ENCODE measurements at regions not wholly inside any gene's neighbourhood (a gene's known extent, or its start where the extent isn't known, plus 50 kb on each side); places are given as distances from the start of the nearest gene placed in this dataset.

- Histone ChIP-seq H3K9me3 (ENCODE audit: low read length) (no peaks in the 10 kb centered on the region), H2AFZ (ENCODE audit: low read length) (no peak overlapping the region), H3K27ac (ENCODE audit: extremely low read length, insufficient read depth, low read length) (no peak overlapping the region), H3K27me3 (ENCODE audit: control insufficient read depth in 1 of 2, insufficient read depth in 2 of 2, low read length in 2 of 2) (no peaks in the 10 kb centered on the region), H3K36me3 (replicated peaks in 1 of 2; ENCODE audit: control insufficient read depth in 1 of 2, insufficient read depth in 2 of 2, low read length in 2 of 2) (no peaks in the 10 kb centered on the region), H4K20me1 (ENCODE audit: insufficient read depth, low read length) (no peaks in the 10 kb centered on the region), H3K4me3 (replicated peaks in 1 of 3; ENCODE audit: insufficient read depth in 1 of 3, low read depth in 2 of 3, low read length in 3 of 3) (no peak overlapping the region), H3K9ac (ENCODE audit: insufficient read depth, low read depth, low read length) (no peak overlapping the region), H3K79me2 (ENCODE audit: insufficient read depth, low read length) (no peaks in the 10 kb centered on the region), H3K4me1 (ENCODE audit: insufficient read depth, low read length) (no peaks in the 10 kb centered on the region), H3K4me2 (ENCODE audit: low read depth, low read length) (no peak overlapping the region)
- ATAC-seq (no peak), DNase-seq (ENCODE audit: low spot score) (no peak), FAIRE-seq (no peak)
- TF ChIP-seq ZNF687 (CRISPR knock-in tag; IDR thresholded peaks at IDR 0.05) (no peak), ZBTB7B (CRISPR knock-in tag; IDR thresholded peaks at IDR 0.05) (no peak), ZNF20 (CRISPR knock-in tag; IDR thresholded peaks at IDR 0.05) (no peak), KDM5B (CRISPR knock-in tag; IDR thresholded peaks at IDR 0.05; ENCODE audit: borderline replicate concordance) (no peak), ZNF224 (CRISPR knock-in tag; IDR thresholded peaks at IDR 0.05) (no peak), MATR3 (CRISPR knock-in tag; IDR thresholded peaks at IDR 0.05) (no peak), ZNF557 (CRISPR knock-in tag; IDR thresholded peaks at IDR 0.05) (no peak), ZNF264 (CRISPR knock-in tag; IDR thresholded peaks at IDR 0.05) (no peak)
- intact Hi-C loops (cut with micrococcal nuclease; ENCODE audit: unreplicated experiment) (no loop called here), in situ Hi-C loops (cut with HindIII; ENCODE audit: extremely low pct_ligation_motif_present, low pct_unique_long_range_greater_than_20kb) (no loop called here)
- ChIA-PET CTCF (ENCODE audit: low intra/inter-chr PET ratio, low total read pairs) (no interaction called here), POLR2A (no interaction called here)
- BruUV-seq (replicated peaks), result no TSS peak
- WGBS (ENCODE audit: low lambda C conversion rate), result 6% methylated on average over 2 of the region's 2 CpGs
Observed at GRCh38 chr1:190739926-190740325, 262.3 kb upstream of the BRINP3 start.

Data from HepG2 (cell line).